ENCODE measurements at regions not wholly inside any gene's neighbourhood (a gene's known extent, or its start where the extent isn't known, plus 50 kb on each side); places are given as distances from the start of the nearest gene placed in this dataset.

- no peak overlapping the region for H2AFZ ChIP-seq
- TF ChIP-seq EZH2 (IDR thresholded peaks at IDR 0.05; ENCODE audit: borderline replicate concordance) (no peak), EZH2phosphoT487 (IDR thresholded peaks at IDR 0.05; ENCODE audit: low read depth, severe bottlenecking, unreplicated experiment) (no peak), CTCF (IDR thresholded peaks at IDR 0.05; ENCODE audit: poor library complexity) (no peak)
- H3K9me2 ChIP-seq (replicated peaks; ENCODE audit: insufficient read depth) = no peaks in the 10 kb centered on the region
- H3K4me2 ChIP-seq = no peak overlapping the region
- H3K4me1 ChIP-seq (ENCODE audit: insufficient read depth) = no peaks in the 10 kb centered on the region
- H3K27me3 ChIP-seq = no peaks in the 10 kb centered on the region
- H3K36me3 ChIP-seq (replicated peaks; ENCODE audit: insufficient read depth, low read depth) = no peaks in the 10 kb centered on the region
- no peak for DNase-seq (ENCODE audit: low spot score)
- H3K9me3 ChIP-seq (ENCODE audit: low read depth) = no peaks in the 10 kb centered on the region
- H4K20me1 ChIP-seq (ENCODE audit: insufficient read depth, poor library complexity, severe bottlenecking) = no peaks in the 10 kb centered on the region
- no peak overlapping the region for H3K27ac ChIP-seq
- no peak overlapping the region for H3K4me3 ChIP-seq
- H3K79me2 ChIP-seq = no peaks in the 10 kb centered on the region
Measured at GRCh38 chr17:71664861-71665260, 456.0 kb upstream of the SOX9 start.

GRCh38 chr17:71666047-71666446, 454.8 kb upstream of the SOX9 start:
- no peak for DNase-seq (ENCODE audit: low spot score)
- WGBS (ENCODE audit: low lambda C conversion rate, missing lambda C conversion rate) = 86% methylated on average over 2 of the region's 2 CpGs
- Histone ChIP-seq H3K4me3 (no peak overlapping the region), H3K4me2 (no peak overlapping the region), H2AFZ (no peak overlapping the region), H3K36me3 (replicated peaks; ENCODE audit: insufficient read depth, low read depth) (no peaks in the 10 kb centered on the region), H3K79me2 (no peaks in the 10 kb centered on the region), H3K27ac (no peak overlapping the region), H4K20me1 (ENCODE audit: insufficient read depth, poor library complexity, severe bottlenecking) (no peaks in the 10 kb centered on the region), H3K9me2 (replicated peaks; ENCODE audit: insufficient read depth) (no peaks in the 10 kb centered on the region), H3K4me1 (ENCODE audit: insufficient read depth) (no peaks in the 10 kb centered on the region), H3K9me3 (ENCODE audit: low read depth) (no peaks in the 10 kb centered on the region), H3K27me3 (no peaks in the 10 kb centered on the region)
- no peak for TF ChIP-seq EZH2 (IDR thresholded peaks at IDR 0.05; ENCODE audit: borderline replicate concordance)
- TF ChIP-seq CTCF (IDR thresholded peaks at IDR 0.05; ENCODE audit: poor library complexity) = no peak
- TF ChIP-seq EZH2phosphoT487 (IDR thresholded peaks at IDR 0.05; ENCODE audit: low read depth, severe bottlenecking, unreplicated experiment) = no peak

GRCh38 chr17:71667661-71668060, 453.2 kb upstream of the SOX9 start:
- Histone ChIP-seq H3K79me2 (no peaks in the 10 kb centered on the region), H4K20me1 (ENCODE audit: insufficient read depth, poor library complexity, severe bottlenecking) (no peaks in the 10 kb centered on the region), H3K4me3 (no peak overlapping the region), H3K27ac (no peak overlapping the region), H3K4me2 (no peak overlapping the region), H3K4me1 (ENCODE audit: insufficient read depth) (no peaks in the 10 kb centered on the region), H3K9me3 (ENCODE audit: low read depth) (no peaks in the 10 kb centered on the region), H2AFZ (no peak overlapping the region), H3K27me3 (no peaks in the 10 kb centered on the region), H3K36me3 (replicated peaks; ENCODE audit: insufficient read depth, low read depth) (no peaks in the 10 kb centered on the region), H3K9me2 (replicated peaks; ENCODE audit: insufficient read depth) (no peaks in the 10 kb centered on the region)
- WGBS (ENCODE audit: low lambda C conversion rate, missing lambda C conversion rate) = 92% methylated on average over 1 of the region's 1 CpG
- no peak for DNase-seq (ENCODE audit: low spot score)
- TF ChIP-seq CTCF (IDR thresholded peaks at IDR 0.05; ENCODE audit: poor library complexity) = no peak
- no peak for TF ChIP-seq EZH2phosphoT487 (IDR thresholded peaks at IDR 0.05; ENCODE audit: low read depth, severe bottlenecking, unreplicated experiment)
- TF ChIP-seq EZH2 (IDR thresholded peaks at IDR 0.05; ENCODE audit: borderline replicate concordance) = no peak

- no peaks in the 10 kb centered on the region for H3K9me2 ChIP-seq (replicated peaks; ENCODE audit: insufficient read depth)
- no peak overlapping the region for H2AFZ ChIP-seq
- H3K27me3 ChIP-seq = no peaks in the 10 kb centered on the region
- no peaks in the 10 kb centered on the region for H3K36me3 ChIP-seq (replicated peaks; ENCODE audit: insufficient read depth, low read depth)
- H3K4me2 ChIP-seq = no peak overlapping the region
- no peak for TF ChIP-seq EZH2phosphoT487 (IDR thresholded peaks at IDR 0.05; ENCODE audit: low read depth, severe bottlenecking, unreplicated experiment)
- TF ChIP-seq CTCF (IDR thresholded peaks at IDR 0.05; ENCODE audit: poor library complexity) = no peak
- TF ChIP-seq EZH2 (IDR thresholded peaks at IDR 0.05; ENCODE audit: borderline replicate concordance) = no peak
- H3K4me3 ChIP-seq = no peak overlapping the region
- 80% methylated on average over 2 of the region's 2 CpGs for WGBS (ENCODE audit: low lambda C conversion rate, missing lambda C conversion rate)
- no peaks in the 10 kb centered on the region for H3K4me1 ChIP-seq (ENCODE audit: insufficient read depth)
- no peaks in the 10 kb centered on the region for H3K79me2 ChIP-seq
- no peak for DNase-seq (ENCODE audit: low spot score)
- no peaks in the 10 kb centered on the region for H3K9me3 ChIP-seq (ENCODE audit: low read depth)
- no peaks in the 10 kb centered on the region for H4K20me1 ChIP-seq (ENCODE audit: insufficient read depth, poor library complexity, severe bottlenecking)
- no peak overlapping the region for H3K27ac ChIP-seq
Measured at GRCh38 chr17:71668807-71669206, 452.0 kb upstream of the SOX9 start.

Data from hepatocyte (in vitro differentiated cells).